ENCODE measurements at regions not wholly inside any gene's neighbourhood (a gene's known extent, or its start where the extent isn't known, plus 50 kb on each side); places are given as distances from the start of the nearest gene placed in this dataset.

- H3K4me3 ChIP-seq (ENCODE audit: low read depth, low read length): no peak overlapping the region
- no peak for TF ChIP-seq CTCF (IDR thresholded peaks at IDR 0.05; ENCODE audit: low read depth, low read length, missing control alignments)
- DNase-seq (ENCODE audit: low read depth): no peak
Observed at GRCh38 chr1:47638713-47639112, 200.9 kb downstream of the FOXD2 start.

- no peak for TF ChIP-seq CTCF (IDR thresholded peaks at IDR 0.05; ENCODE audit: low read depth, low read length, missing control alignments)
- no peak overlapping the region for H3K4me3 ChIP-seq (ENCODE audit: low read depth, low read length)
- no peak for DNase-seq (ENCODE audit: low read depth)
Observed at GRCh38 chr1:47643306-47644211, 205.7 kb downstream of the FOXD2 start.

GRCh38 chr1:47644212-47644573 lies 206.3 kb downstream of the FOXD2 start:
- DNase-seq (ENCODE audit: low read depth): no peak
- TF ChIP-seq CTCF (IDR thresholded peaks at IDR 0.05; ENCODE audit: low read depth, low read length, missing control alignments): no peak
- no peak overlapping the region for H3K4me3 ChIP-seq (ENCODE audit: low read depth, low read length)

- no peak for DNase-seq (ENCODE audit: low read depth)
- TF ChIP-seq CTCF (IDR thresholded peaks at IDR 0.05; ENCODE audit: low read depth, low read length, missing control alignments): no peak
Observed at GRCh38 chr1:47645151-47645550, 207.3 kb downstream of the FOXD2 start.

GRCh38 chr1:47646676-47647075 lies 208.8 kb downstream of the FOXD2 start:
- H3K4me3 ChIP-seq (ENCODE audit: low read depth, low read length): no peak overlapping the region
- DNase-seq (ENCODE audit: low read depth): no peak
- TF ChIP-seq CTCF (IDR thresholded peaks at IDR 0.05; ENCODE audit: low read depth, low read length, missing control alignments): no peak

More at GRCh38 chr1:47645151-47645550, 207.3 kb downstream of the FOXD2 start:
- no peak overlapping the region for H3K4me3 ChIP-seq (ENCODE audit: low read depth, low read length)

- no peak for DNase-seq (ENCODE audit: low read depth)
- TF ChIP-seq CTCF (IDR thresholded peaks at IDR 0.05; ENCODE audit: low read depth, low read length, missing control alignments): no peak
- H3K4me3 ChIP-seq (ENCODE audit: low read depth, low read length): no peak overlapping the region
Observed at GRCh38 chr1:47647327-47647845, 209.5 kb downstream of the FOXD2 start.

Data from GM12864 (cell line).